Femur (tissue), 1 donor: ENCODE measurements at regions not wholly inside any gene's neighbourhood (a gene's known extent, or its start where the extent isn't known, plus 50 kb on each side); places are given as distances from the start of the nearest gene placed in this dataset.
"Not testable (repeated sequence)": the region's sequence is repeated elsewhere in the genome, so short reads cannot be mapped to it uniquely, and the experiment has no call there.

ENCODE experiments used
- DNase-seq: peaks from one replicate; pipeline ENCODE4 v3.0.0-alpha.2; 2017

DNA sequence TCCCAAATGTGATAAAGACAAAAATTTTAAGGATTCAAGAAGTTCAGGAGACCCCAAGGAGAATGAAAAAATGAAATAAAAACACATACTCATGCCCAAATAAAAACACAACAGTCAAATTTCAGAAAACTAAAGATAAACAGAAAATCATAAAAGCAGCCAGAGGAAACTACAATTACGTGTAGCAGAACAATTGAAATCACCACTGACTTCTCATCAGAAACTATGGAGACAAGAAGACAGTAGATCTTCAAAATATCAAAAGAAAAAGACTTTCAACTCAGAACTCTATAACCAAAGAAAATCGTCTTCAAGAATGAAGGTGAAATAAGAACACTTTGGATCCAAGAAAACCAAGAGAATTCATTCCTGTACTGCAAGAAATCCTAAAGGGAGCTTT, 54.9 kb downstream of the DIO3 start:
- DNase-seq, result no peak

DNA sequence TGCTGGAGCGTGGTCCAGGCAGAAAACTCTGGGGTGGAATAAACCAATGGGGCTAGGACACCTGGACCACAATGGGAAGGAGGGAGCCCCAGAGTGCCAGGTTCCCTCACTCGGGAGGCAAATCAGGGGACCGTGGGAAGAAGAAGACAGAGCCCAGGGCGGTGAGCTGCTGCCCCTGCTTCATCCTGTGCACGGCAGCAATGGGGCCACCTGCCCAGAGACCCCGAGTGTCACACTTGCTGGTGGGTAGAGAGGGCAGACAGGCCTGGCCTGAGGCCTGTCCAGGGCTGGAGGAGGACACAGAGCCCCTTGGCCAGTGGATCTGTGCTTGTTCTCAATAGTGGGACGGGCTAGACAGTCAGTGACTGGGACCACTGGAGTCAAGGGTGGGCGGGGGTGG, 58.2 kb downstream of the DIO3 start:
- no peak for DNase-seq

DNA sequence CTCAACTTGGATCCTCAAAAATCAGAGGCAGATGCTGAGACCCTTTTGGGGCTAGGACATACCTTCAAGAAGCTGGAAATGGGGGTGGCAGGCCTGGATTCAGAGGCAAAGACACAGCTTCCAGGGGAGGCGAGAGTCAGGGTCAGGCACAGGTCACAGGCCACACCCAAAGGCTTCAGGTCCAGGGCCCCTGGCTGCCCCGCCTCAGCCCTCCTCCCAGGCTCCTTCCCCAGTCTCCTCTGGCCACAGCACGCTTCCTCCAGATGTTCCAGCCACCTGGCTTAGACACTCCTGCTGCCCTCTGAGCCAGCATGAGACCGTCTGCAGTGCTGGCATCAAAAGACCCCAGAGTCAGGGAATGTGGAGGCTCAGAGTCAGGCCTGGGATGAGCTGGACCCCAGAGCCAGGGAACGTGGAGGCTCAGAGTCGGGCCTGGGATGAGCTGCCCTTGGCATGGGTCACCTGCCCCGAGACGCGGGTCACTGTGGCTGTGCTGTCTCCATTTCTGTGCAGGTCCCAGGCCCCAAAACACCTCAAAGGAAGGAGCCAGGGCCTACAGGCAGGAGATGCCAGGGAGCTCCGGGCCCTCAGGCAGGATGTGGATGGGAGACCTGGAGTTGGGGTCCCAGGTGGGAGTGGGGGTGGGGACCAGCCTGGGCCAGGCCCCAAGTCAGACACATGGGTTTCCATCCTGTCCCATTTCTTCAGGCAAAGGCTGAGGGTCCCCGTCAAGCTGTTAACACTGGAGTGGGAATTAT, 58.9 kb downstream of the DIO3 start:
- DNase-seq, result no peak

DNA sequence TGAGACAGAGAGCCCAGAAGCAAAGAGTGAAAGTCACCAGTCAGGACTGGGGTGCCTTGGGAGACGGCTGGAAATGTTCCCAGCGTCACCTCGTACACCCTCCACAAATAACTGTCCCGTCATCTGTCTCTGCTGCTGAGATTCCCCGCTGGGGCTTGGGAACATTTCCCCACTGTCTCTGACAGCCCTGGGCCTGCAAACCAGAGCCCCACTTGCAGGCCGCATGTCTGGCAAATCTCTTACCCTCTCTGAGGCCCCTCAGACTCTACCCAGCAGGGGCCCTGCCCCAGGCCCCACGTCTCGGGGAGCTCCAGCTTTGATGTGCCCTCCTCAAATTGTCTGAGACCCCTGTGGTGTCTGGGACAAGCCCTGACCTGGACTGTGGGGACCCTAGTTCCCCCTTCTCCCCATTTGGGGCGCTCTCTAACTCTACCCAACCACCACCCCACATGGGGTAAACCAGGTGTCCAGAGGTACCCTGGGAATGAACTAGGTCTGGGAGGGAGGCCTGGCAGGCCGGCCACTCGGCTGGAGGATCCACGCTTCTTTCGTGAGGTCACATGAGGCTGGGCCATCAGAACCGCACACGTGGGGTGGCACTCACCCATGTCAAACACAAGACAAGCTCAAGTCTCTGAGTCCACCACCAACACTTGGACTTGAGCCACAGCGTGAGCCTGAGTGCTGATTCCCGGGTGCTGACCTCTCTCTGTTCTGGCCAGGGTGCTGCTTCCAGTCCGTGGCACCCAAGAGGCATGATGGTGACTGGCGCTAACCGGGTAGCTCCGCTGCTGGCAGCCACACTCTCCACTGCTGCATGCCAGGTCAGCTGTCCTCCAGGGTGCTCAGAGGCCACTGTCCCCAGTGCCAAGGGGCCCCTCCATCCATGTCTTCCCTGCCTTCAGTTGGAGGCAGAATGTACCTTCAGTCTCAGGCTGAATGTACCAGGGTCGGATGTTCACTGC, 59.8 kb downstream of the DIO3 start:
- no peak for DNase-seq

DNA sequence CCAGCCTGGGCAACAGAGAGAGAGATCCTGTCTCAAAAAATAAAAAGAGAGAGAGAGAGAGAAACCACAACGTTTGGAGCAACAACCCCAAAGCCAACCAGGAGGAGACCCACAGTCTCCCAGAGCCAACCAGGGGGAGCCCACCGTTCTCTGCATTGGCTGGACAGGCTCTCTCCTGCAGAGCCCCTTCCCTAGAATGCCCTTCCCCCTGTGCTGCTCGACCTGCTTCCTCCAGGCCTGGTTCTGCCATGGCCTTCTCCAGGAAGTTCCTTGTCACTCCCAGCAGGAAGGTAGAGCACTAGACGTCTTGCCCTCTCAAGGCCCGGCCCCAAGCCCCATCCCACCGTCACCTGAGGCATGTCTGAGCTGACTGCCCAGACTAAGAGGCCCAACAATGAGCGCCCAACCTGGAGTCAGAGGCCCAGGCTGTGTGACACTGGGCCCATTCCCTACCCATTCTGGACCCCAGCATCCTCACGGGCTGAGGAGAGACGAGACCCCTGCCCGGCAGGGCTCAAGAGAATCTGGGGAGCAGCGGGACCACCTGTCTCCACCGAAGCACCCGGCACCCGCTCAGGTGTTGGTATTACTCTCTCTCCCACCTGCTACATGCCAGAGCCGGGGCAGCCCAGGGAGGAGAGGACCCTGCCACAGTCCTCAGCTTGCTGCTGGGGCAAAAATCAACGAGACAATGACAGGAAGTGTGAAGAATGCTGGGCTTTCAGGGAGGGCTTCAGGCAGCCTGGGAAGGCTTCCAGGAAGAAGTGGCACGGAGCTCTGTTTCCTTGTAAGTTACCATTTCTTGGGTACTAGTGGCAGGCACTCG, 61.2 kb downstream of the DIO3 start:
- no peak for DNase-seq

DNA sequence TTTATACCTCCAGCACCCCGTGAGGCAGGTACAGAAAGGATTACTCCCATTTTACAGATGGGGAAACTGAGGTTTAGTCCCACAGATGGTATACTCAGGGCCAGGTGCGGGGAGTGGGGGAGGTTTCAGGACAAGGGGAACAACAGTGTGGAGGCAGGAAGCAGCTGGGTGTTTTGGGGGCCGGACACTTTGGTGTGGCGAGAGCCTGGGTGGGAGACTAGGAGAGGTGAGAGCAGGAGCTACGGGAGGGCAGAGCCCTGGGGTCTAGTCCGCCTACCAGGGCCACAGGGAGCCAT, 61.7 kb downstream of the DIO3 start:
- no peak for DNase-seq

DNA sequence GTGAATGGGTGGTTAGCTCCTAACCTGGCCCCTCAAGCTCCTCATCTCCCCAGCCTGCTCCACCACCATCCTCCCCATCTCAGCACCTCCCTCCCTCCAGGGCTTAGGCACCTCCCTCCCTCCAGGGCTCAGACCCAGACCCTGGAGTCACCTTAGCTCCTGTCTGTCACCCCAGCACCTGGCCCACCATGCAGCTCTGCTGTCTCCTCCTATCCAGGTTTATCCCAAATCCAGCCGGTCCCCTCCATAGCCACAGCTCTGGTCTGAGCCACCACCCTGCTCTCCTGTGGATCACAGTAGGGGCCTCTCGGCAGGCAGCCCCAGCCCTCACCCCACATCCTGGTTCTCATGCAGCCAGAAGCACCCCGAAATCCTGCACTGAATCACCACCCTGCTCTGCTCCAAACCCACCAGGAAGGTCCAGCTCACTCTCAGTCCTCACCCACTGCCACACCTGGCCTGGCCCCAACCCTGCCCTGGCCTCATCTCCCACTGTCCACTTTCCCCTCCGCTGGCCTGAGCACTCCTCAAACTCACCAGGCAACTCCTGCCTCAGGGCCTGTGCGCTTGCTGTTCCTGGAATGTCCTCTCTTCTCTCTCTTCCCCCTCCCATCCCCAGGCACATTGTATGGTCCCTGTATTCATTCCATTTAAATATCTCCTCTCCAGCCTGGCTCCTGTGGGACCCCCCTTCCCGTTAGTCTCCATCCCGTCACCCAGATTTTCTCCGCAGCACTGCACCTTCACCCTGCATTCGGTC, 62.6 kb downstream of the DIO3 start:
- DNase-seq, result no peak

- DNase-seq, result no peak
Observed at GRCh38 chr14:101624536-101624935, 63.2 kb downstream of the DIO3 start.

GRCh38 chr14:101625336-101626097, 64.2 kb downstream of the DIO3 start:
- DNase-seq, result no peak

DNA sequence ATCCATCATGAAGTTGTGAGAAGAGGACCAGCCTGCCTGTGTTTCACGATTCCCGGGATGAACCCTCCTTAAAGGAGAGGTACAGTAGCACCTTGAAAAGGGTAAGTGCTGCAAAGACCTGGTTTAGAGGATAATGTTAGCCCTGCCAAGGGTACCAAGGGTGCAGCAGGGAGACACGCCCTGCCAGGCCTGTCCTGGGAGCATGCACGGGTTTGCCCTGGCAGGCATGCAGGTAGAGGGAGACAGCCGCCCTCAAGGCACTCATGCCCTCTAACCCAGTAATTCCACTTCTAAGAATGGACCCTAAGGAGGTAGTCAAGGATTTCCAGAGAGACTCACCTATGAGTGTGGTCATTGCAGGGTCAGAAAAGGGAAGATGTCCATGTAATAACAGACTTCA, 65.0 kb downstream of the DIO3 start:
- DNase-seq, result no peak

- DNase-seq, result no peak
Observed at GRCh38 chr14:101627915-101628262, 66.6 kb downstream of the DIO3 start.

DNA sequence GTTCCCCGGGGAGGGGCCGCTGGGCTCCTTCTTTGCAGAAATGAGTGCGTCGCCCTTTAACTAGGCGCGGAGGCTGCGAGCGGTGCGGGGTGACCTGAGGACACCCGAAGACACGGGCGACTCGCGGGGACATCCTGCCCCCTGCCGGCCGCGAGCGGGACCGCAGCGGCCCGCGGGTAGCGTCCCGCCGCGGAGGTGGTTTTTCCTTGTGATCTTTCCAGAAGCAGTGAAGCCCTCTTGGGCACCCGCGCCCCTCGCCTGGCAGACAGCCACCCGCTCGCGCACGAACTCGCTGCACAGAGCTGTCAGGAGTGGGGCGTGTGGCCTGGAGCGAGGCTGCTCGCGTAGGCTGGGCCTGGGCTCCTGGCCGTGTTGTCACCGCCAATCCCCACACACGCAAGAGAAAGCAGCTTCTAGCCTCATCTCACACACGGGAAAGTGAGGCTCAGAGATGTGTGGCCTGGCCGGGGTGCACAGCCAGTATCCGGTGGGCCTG, 67.2 kb downstream of the DIO3 start:
- peak; percentile 84 for DNase-seq

DNA sequence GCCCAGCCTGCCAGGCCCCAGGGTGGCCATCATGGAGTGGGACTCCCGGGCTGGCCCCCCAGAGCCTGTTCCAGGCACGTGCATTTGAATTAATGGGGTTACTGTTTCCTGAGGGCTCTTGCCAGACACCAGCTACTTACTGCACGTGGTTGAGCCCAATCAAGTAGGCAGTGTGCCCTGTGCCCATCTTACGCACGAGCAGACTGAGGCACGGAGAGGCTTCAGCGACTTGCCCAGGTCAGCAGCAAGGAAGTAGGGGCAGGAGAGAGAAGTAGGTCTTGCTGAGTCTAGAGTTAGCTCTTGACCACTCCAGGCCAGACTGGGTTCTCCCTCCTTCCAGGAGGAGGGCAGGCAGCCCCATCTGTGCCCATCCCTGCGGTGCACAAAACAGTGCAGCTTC, 67.7 kb downstream of the DIO3 start:
- no peak for DNase-seq

DNA sequence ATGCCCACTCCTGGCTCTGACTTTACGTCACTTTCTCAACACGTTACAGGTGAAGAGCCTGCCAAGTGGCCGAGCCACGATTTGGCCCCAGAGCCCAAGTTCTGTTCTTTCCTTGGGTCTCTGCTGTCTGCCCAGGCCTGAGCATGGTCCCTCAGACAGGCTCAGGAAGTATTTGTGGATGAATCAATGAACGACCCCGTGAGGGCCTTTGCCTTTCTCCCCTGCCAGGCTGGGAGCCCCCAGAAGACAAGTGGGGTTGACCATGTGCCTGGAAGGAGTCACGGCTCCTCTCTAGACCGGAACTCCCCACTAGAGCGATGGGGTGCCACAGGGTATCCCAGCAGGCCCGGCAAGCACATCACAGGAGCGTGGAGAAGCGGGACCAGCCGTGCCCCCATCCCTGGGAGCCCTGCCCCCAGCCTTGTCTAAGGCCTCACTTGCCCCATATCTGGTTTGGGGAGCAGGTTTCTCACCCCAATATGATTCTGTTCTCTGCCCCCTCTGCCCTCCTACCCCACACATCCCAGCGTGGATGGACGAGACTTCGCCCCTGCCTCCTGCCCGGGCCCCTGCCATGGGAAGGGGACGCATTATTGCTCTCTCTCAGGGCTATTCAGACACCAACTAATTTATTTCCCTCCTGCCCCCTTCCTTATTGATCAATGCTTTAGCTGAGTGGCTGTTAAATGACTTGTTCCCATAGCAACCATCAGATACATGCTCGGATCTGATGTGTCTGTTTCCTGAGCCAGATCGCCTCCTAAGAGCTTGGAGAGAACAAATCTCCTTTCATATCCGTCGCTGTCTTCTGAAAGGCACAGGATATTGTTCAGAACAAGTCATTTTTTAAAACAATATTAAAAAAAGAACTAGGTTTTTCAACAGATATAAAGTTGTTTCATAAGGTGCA, 69.0 kb downstream of the DIO3 start:
- DNase-seq, result no peak

GRCh38 chr14:101631199-101631598, 69.9 kb downstream of the DIO3 start:
- DNase-seq, result no peak

GRCh38 chr14:101631970-101632369, 70.7 kb downstream of the DIO3 start:
- not testable (repeated sequence) for DNase-seq

DNA sequence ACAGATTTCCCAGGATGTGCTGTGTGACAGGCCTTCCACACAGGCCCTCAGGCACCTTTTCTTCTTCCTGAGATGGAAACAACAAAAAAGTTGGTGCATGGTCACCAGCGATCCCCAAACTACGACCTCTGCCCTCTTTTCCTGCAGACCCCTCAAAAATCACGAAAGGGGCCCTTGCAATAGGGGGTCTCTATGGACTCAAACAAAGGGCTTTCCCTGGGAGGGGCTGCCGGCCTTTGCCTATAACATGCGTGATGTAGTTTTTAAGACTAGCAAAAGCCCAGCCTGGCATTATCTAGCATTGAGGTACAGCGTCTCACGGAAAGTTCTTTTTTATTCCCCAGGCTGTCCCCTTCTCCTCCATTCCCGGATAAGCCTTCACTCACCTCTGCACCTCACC, 71.2 kb downstream of the DIO3 start:
- DNase-seq, result no peak

DNA sequence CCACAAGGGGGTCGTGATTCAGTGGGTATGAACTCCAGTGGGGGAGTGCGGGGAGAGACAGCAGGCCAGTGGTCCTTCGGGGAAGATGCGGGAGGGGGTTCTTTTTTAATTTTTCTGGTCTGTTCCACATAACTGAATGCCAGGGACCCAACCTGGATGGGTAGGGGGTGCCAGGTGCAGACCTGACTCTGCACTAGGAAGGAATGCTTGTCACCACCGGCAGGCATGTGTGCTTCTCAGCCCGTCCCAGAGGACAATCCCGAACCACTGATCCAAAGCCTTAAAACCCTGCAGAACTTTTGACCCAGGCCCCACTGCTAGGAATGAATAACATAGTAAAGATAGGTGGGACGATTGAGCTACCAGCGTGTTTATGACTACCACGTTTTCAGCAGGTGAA, 72.0 kb downstream of the DIO3 start:
- no peak for DNase-seq

GRCh38 chr14:101634202-101634849, 73.0 kb downstream of the DIO3 start:
- no peak for DNase-seq
